Activated B cell treated with CpG ODN at 0.5 μM for 24 hours (primary cell): ENCODE measurements at regions not wholly inside any gene's neighbourhood (a gene's known extent, or its start where the extent isn't known, plus 50 kb on each side); places are given as distances from the start of the nearest gene placed in this dataset.

Experiments used
- ATAC-seq: fragments of 200-7000 bp; cut with Tn5 transposase; one replicate; pipeline ENCODE4 v1.10.0; 2021; ENCODE audit warnings: low read depth, mild to moderate bottlenecking, moderate library complexity
- CTCF ChIA-PET: fragments of 350-600 bp; sonication (Branson Sonifier 250); formaldehyde crosslinking; loops from one replicate; lab custom pipeline; 2021; ENCODE audit warnings: antibody characterized with exemption; lab: Charles Lee
- POLR2A ChIA-PET: fragments of 350-600 bp; sonication (Branson Sonifier 250); formaldehyde crosslinking; loops from one replicate; lab custom pipeline; 2021; ENCODE audit warnings: antibody characterized with exemption; lab: Charles Lee
- DNase-seq: peaks from one replicate; pipeline ENCODE4 v3.0.0; 2022
- H3K27ac Mint-ChIP-seq: one replicate; pipeline ENCODE4 v1.8.0; 2020; ENCODE audit warnings: mixed read lengths
- H3K27me3 Mint-ChIP-seq: one replicate; pipeline ENCODE4 v1.8.0; 2021; ENCODE audit warnings: mixed read lengths
- H3K36me3 Mint-ChIP-seq: one replicate; pipeline ENCODE4 v1.8.0; 2021; ENCODE audit warnings: low read depth, mixed read lengths
- H3K4me1 Mint-ChIP-seq: one replicate; pipeline ENCODE4 v1.8.0; 2021; ENCODE audit warnings: mixed read lengths
- H3K4me3 Mint-ChIP-seq: one replicate; pipeline ENCODE4 v1.8.0; 2020; ENCODE audit warnings: mild to moderate bottlenecking, mixed read lengths
- H3K9me3 Mint-ChIP-seq: one replicate; pipeline ENCODE4 v1.8.0; 2020; ENCODE audit warnings: mixed read lengths
- intact Hi-C: fragments of 100-400 bp; cut with micrococcal nuclease; formaldehyde crosslinking; loops from one replicate; pipeline ENCODE4 v1.15.1; 2024
- TF ChIP-seq, protein P1 (sequence below): fragments of 200-600 bp; IDR thresholded peaks from one replicate; pipeline ENCODE4 v1.8.0; 2022; ENCODE audit warnings: antibody characterized with exemption, mild to moderate bottlenecking

DNA sequence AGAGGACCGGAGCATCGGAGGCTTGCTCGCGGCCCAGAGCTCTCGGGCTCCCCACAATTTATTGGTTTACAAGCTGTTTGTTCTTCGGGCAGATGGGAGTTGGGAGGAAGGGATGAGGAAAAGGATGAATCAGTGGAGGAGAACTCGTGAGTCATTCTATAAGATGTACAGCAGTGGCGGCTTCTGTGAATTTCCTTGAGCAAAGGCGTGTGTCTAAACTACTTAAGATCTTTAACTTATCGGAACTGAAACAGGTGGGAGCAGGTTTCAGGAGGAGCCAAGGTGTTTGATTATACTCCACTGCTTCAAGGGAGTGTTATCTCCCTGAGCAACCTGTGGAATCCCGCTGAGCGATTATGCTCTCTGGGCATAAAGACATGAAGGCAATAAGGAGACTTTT is 50.5 kb upstream of the IBTK start:
- Mint-ChIP-seq H3K27ac (no peak overlapping the region), H3K9me3 (peaks cover 10% of the 10 kb centered on the region), H3K4me1 (no peaks in the 10 kb centered on the region), H3K36me3 (no peaks in the 10 kb centered on the region), H3K27me3 (peaks cover 1% of the 10 kb centered on the region), H3K4me3 (no peak overlapping the region)
- POLR2A ChIA-PET = no interaction called here
- CTCF ChIA-PET = interaction anchor here (0.5 kb wide), 1 partner anchor 24 kb away, joined by 4 read pairs; no protein-coding TSS in a partner anchor
- DNase-seq (no peak), ATAC-seq (no peak)
- TF ChIP-seq, protein P1, sequence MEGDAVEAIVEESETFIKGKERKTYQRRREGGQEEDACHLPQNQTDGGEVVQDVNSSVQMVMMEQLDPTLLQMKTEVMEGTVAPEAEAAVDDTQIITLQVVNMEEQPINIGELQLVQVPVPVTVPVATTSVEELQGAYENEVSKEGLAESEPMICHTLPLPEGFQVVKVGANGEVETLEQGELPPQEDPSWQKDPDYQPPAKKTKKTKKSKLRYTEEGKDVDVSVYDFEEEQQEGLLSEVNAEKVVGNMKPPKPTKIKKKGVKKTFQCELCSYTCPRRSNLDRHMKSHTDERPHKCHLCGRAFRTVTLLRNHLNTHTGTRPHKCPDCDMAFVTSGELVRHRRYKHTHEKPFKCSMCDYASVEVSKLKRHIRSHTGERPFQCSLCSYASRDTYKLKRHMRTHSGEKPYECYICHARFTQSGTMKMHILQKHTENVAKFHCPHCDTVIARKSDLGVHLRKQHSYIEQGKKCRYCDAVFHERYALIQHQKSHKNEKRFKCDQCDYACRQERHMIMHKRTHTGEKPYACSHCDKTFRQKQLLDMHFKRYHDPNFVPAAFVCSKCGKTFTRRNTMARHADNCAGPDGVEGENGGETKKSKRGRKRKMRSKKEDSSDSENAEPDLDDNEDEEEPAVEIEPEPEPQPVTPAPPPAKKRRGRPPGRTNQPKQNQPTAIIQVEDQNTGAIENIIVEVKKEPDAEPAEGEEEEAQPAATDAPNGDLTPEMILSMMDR = no peak
- intact Hi-C loops = no loop called here
